CD4-positive, alpha-beta T cell treated with Interleukin-10 for 1 hour (primary cell): ENCODE measurements at regions not wholly inside any gene's neighbourhood (a gene's known extent, or its start where the extent isn't known, plus 50 kb on each side); places are given as distances from the start of the nearest gene placed in this dataset.

Source experiments
- DNase-seq: peaks from one replicate; pipeline ENCODE4 v3.0.0-alpha.2; 2020

DNA sequence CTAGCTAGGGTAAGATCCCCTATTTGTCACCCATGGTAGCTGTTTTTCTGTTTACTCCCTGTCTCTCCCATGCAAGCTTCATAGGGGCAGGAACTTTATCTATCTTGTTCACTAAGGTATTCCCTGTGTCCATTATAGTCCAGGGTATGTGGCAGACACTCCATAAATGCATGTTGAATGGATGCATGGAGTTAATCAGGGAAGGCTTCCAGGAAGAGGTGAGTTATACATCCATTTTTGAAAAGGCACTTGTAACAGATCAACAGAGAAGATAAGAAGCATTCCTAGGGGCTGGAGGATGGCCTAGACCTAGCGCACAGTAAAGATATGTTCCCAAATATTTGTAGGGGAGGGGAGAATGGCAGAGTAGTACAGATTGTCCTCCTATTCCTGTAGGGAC is 130.3 kb downstream of the BUD13 start:
- DNase-seq = no peak

DNA sequence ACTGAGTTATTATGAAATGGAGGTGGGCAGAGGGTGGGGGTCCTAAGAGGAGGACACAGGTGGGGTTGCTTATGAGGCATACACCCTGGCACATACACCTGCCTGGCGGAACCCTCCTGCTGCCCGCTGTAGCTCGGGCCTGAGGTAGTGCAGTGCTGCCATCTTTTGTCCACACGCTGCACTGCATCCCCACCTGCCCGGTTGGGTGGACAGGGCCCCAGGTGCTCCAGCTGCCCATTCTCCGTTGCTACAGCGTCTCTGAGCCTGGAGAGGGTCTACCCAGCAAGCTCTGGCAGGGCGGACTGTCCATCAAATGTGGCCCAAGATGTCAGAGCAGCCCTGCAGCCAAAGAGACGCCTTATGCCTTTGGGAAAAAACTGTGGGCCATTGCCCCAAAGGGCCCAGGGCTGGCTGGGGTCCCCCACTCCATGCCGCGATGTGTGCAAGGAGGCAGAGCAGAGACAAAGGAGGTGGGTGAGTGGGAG is 131.2 kb downstream of the BUD13 start:
- peak; percentile 9 for DNase-seq

DNA sequence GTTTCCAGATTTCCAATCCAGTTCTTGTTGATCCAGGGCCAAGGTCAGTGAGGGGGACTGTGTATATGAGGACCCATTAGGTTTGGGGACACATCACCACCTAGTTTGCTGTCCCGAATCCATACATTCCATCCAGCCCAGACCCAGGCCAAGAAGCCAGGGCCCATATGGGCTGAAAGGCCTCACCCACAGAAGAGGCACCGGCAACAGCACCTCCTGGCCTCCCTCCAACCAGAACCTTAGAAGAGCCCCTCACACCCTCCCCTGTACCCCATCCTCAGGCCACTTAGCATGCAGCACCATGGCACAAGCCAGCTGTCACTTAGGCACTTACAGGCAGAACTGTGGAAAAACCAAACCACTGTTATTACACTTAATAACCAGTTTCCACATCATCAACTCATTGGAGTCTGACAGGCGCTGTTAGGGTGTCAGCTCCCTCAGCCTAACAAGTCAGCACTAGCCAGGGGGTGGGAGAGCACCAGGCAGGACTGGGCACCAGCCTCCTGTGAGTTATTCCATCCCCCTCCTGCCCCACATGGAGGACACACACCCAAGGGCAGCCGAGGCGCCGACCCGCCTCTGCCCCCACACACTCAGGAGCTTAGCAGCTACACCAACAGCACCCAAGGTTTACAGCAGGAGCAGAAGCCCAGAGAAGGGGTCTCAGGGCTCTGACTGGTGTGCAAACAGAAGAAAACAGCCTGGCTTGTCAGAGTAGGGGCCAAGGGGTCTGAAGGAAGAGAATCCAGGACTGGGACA is 132.0 kb downstream of the BUD13 start:
- no peak for DNase-seq

DNA sequence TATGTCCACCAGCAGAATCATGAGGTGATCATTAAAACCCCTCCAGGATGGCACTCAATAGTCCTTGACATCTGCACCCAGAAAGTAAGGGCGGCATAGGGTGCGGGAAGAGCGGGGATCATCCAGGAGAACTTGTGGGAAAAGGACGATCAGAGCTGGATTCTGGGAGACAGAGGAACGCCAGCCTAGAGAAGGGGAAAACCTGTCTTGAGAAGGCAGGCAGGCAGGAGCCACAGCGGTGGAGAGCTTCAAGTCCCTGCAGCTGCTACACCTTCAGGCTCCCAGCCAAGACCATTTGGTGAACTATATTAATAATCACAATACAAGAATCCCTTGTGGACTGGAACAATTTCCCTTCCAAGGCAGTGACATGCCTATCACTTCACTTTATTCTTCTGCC is 134.3 kb downstream of the BUD13 start:
- no peak for DNase-seq

DNA sequence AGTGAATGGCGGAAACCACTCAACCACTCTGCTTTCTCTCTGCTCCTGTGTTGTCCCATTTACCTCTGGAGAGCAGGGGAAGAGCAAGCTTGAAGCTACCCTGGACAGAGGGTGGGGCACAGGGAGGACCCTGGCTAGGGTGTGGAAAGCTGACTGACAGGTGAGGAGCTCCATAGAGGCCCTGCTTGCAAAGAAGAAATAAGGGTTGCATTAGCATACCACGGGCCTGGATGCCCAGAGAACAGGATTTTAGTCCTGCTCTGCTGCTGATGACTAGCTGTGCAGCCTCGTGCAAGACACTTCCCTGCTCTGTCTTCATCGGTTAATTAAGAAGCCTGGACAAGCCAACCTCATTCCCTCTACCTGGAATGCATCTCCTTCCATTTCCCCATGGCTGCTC is 135.0 kb downstream of the BUD13 start:
- DNase-seq = no peak

DNA sequence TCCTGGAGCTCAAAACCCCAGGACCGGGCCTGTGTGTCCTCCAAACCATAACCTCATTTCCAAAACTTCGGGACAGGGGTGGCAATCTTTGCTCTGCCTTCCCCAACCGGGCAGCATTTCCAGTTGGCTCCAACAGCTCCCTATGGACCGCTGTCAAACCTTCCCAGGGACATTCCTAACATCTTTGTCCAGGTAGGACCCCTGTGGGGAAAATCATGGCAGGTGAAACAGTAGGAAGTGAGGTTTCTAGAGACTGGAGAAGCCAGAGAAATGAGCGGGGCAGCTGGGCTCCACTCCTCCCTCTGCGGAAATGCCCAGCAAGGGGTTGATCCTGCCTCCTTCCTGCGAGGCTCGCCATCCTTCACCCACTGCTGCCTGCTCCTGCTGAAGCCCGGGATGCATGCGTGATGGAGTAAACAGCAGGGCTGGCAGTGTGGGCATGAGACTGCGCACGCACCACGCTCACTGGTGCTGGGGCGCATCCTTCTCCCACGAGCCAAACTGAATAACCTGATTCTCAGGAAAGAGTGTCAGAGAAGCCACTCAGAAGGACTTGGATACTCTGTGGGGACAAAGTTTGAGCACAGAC is 136.4 kb downstream of the BUD13 start:
- DNase-seq = no peak

DNA sequence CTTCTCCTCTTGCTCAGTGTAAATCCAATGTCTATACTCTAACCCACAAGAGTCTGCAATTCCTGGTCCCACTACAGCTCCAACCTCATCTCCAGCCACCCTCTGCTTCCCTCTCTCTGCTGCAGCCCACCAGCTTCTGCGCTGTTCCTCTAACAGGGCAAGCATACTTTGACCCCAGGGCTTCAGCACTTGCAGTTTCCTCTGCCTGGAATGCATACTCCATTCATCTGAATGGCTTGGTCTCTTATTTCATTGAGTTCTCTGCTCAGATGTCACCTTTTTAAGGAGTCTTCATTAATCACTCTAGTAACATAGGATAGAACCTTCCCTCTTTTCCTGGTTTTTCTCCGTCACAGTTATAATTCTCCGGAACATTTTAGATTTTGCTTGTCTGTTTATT is 141.6 kb downstream of the BUD13 start:
- DNase-seq = no peak

DNA sequence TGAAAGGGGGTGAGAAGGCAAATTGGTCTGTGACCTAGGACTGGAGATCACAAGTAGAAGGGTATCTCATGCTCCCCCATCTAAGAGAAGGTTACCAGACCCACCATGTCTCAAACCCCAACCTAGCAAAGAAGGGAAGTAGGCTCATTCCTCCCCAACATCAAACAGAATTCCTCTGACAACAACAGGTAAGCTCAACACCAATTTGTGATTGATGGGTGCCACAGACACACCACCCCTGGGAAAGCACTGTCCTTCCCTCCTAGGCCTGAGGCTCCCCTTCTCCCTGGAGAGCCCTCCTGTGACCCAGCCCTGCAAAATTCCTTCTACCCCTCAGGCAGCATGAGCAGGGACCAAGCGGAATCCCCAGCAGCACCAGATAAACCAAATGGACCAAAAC is 154.3 kb downstream of the BUD13 start:
- DNase-seq = no peak

DNA sequence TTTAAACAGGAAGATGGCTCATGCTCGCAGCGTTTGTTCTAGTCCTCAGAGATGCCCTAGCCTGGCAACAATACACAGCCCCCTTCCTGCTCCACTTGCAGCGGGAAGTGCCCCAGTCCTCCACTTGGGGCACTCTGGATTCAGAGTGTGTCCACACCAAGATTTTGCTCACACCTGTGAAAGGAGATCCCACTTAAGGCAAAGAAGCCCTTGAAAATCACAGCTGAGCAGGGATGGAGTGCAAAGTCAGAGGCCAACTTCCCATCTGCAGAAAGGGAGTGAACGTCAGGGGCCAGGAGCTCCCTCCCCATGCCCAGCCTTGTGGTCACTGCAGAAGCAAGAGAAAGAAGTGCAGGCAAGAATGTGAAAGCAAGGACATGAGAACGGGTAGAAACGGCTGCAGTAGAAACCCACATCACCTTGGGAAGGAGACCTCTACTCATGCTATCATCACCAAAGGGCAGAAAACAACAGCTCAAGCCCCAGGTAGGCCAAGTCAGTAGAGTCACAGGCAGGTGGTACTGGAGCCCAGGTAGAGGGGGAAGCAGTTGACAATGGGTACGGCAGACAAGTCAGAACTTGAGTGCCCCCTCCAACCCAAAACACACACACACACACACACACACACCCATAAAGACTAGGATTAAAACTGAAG is 157.4 kb downstream of the BUD13 start:
- no peak for DNase-seq

DNA sequence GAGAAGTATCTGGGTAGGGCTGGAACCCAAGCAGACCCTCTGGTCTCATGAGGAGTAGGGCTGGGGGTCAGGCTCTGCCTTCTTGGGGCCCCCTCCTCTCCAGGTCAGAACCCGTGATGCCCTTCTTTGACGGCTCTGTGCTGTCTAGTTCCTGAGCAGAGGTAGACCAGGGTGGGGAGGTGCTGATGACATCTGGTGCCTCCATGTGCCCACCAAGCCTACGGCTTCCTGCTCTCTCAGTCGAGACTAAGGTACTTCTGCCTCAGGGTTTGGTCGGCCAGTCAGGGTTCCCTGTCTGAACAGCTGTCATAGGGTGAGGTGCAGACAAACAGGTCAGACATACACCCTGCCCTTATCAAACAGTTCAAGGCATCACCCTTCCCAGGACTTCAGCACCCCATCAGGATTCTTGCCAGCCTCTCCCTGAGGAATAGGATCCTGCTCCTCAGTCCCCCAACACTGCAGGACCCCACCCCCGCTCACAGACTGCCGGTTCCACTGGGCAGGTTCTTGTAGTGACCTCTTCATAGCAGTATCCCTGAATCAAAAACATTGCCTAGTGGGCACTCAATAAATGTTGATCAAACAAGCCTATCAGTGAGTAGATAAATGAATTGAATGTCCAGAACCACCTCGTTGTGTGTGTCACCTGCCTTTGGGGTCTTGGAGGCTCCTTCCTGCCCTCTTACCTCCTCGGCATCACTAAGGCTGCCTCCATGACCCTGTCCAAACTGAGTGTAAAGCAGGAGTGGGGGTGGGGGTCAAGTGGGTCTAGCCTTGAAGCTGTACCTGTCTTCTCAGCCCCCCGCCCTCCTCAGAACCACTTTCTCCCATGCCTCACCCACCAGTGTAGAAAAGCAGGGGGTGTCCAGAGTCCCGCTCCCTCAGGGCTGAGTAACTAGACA is 158.2 kb downstream of the BUD13 start:
- DNase-seq = no peak

DNA sequence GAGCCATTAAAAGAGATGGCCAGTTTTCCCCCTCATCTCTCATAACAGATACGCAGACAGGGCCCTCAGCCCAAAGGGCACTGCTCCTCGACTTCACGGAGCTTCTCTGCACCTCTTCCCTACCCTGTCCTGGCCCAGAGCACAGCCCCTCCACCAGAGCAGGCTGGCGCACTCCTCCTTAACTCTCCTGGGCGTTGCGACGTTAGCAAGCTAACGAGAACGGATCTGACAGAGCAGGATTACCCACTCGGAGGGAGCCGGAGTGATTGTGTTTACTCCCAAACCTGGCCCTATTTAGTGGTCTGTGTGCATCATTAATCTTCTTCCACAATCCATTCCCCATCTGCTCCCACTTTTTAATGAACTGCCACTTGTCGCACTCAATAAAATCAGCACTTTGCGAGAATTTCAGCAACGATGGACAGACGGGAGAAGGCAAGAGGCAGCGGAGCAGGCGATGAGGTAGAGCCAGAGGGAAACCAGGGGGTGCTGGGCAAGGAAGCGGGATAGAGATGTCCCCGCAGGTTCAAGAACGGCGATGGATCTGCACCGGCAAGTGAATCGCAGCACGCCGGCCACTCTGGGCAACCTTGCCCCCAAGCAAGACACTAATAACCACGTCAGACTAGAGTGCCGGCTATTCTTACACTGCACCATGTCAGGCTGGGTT is 159.4 kb downstream of the BUD13 start:
- no peak for DNase-seq

DNA sequence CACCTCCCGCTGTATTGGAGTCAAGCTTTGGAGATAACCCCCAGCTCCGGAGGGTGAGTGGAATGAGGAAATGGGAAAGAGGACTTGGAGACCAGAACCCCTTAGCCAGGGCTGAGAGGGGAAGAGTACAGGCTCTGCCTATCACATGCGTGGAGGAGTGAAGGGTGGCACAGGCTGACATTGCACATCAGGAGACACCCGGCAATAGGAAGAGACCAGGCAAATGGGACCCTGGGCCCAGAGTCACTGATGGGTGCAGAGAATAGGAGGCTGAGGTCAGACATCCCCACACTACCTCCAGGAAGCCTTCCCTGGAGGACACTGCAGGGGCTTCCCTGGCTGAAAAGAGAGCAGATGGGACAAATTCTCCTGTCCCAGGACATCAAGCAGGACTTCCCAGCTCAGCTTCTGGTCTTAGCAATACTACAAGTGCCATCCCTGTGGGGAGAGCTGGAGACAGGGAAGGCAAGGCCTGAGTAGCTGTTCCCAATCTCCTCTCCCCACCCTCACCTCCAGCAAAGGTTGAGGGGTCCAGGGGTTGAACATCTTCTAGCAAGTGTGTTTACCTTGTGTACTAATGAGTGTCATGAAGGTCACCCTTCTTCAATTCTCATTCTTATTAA is 160.7 kb downstream of the BUD13 start:
- DNase-seq = no peak

DNA sequence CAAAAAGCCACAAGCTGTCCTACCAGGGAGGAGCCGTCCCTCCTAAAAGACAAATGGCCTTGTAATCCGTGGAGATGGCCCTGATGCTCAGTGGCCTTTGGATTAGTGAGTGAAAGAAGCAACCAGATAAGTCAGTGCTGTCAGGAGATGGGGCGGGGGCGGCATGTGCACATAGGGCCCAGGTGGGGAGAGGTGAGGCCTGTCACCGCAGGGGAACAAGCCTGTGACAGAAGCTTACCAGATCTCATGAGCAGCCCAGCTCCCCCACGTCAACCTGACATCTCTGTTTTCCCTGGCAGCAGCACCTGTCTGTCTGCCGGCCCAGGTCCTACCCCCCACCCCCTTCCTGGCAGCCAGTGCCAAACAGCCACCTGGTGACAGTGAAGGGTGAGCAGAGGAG is 162.6 kb downstream of the BUD13 start:
- DNase-seq = no peak

DNA sequence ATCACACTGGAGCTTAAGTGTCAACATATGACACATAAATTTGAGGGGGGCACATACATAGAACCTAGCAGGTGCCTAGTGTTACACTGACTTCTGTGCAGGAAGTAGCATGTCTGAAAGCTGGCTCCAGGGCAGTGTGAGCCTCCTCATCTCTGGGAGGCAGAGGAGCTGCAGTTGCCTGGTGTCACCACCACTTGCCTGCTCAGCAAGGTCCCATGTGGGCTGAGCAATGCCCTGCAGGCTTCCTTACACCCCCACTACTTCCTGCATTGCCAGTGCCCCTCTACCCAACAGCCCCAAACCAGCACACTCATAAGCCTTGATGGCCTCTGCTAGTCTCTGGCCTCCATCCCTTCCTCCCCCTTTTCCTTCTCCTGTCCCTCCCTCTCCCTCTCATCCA is 165.8 kb downstream of the BUD13 start:
- no peak for DNase-seq

DNA sequence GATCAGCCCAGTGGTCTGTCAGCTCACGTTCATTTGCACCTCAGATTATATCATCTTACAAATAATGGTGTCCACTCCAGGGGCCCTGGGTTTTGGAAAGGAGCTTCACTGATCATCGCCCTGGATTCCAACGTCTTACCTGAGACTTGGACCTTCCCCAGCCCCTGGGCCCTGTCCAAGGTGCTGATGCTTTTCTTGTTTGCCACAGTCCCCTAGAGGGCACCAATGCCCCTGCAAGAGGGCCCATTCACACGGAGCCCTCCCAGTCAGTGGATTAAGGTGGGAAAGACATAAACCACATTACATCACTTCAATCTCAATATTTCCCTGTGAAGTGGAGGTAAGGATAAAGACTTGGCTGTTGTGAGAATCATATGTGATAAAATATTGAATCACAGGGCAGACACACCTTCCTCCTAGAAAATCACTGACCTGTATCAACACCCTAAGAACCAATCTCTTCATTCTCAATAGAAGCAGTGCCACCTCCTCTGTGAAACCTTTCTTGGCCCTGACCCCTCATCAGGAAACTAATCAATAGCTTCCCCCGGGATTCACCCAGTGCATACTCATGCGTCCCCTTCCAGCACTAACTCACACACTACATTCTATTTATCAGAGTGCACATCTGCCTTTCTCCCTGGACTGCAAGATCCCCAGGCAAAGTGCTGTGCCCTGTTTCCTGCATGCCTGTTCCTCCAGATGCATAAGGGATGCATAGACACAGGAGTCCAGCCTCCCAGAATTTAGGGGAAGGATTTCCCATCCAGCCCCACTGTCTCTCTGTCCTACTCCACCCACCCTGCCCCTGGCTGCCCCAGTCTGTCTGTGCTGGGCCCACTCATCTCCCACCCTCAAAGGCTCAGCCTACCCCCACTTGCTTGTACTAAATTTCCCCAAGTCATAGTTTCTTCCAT is 167.0 kb downstream of the BUD13 start:
- no peak for DNase-seq

DNA sequence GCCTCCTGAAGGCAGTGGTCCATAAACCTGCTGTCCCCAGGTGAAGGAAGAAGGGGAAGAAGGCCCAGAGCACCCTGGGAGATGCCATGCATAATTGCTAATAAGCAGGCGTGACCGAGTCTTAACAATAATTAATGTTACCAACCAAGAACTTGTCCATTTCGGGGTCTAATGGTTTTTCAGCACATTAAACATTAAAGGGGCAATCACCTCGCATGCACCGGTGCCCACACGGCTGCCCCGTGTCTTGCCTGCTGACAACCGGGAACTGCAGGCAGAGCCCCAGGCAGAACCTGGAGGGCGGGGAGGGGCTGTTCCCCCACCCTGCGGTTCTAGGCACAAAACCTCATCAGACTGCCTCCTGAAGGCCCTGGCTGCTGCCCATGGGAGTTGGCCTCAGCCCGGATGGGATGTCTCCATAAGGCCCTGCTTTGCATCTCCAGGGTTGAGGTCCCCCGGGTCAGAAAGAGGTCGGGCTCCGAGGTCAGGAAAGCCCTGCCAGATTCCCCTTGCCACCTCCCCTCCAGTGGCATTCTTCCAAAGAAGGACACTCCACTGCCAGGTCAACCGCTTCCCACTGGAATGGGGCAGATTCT is 169.0 kb downstream of the BUD13 start:
- no peak for DNase-seq

DNA sequence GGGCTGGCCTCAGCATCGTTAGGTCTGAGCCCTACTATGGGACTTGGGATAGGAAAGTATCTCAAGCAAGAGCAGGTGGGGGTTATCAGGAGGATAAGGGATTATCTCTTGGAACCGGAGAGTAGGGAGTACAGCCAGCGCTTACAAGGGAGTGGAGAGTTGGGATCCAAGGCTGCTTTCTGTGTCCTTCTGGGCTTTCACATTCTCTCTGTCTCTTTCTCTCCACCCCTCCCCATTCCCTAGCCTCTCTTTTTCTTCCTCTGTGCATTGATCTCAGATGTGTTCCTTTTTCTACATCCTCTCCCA is 170.2 kb downstream of the BUD13 start:
- DNase-seq = no peak

DNA sequence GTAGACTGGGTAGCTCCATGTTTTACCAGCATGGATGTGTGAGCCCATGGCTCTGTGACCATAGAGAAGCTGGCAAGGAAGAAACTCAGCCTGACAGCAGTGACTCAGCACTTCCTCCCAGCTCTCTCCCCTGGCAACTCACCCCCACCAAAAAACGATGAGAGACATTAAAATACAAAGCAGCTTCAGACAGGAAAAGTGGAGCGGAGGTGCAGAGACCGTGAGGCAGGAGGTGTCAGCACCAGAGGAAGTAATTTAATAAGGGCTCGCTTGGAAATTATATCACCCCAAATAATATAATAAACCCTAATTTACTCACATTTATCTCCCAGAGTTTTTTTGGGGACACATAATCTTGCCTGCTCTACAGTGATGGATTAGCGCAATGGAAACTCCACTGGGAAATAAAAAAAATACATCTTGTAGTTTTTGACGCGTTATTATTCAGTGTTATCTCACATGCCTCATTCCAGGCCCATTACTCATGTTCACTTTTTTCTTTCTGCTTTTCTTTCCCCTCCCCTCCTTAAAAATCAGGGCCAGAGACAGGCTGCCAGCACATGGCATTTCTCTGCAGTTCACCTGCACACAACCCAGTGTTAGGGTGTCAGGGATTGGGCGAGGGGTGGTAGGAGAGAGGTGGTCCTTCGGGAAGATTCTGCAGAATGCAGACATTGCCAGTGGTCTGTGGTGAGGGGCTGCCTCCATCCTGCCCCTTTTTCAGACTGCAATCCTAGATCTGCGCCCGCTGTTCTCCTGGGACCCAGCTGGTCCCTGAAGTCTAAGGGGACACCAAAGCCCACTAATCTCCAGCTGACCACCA is 170.8 kb downstream of the BUD13 start:
- DNase-seq = no peak

DNA sequence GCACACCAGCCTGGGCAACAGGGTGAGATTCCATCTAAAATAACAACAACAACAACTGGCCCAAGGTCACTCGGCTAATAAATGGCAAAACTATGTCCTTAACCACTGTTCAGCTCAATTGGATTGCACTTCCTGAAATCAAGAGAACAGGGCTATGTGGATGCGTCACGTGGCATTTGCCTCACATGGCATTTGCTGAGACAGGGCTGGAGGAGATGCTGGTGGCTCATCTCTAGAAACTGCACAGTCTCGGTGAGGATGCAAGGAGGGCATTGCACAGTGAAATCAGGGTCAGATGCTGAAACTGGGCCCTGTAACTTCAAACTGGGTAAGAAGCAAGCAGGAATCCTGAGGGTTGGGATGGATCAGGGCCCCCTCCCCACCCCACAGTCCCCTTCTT is 171.9 kb downstream of the BUD13 start:
- DNase-seq = no peak

DNA sequence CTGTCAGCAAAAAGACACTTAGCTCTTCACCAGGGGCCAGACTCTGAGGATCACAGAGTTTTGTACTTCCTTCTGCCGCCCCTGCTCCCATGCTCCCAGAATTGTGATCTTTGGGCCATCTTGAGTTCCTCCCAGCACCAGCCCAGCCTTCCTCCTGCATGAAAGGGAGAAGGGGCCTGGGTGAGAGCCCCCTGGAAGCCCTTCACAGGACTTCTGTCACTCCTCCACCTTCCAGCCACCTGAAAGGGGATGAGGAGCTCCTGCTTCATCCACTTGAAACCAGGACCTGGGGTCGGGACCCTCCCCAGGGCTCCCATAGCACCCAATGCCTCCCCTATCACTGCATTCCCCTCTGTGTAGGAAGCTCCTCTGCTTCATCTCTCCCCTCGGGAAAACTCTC is 174.2 kb downstream of the BUD13 start:
- DNase-seq = no peak
